DND-41 (cell line): ENCODE measurements at regions not wholly inside any gene's neighbourhood (a gene's known extent, or its start where the extent isn't known, plus 50 kb on each side); places are given as distances from the start of the nearest gene placed in this dataset.

Source experiments
- EZH2 ChIP-seq: IDR thresholded peaks from 3 replicates; pipeline ENCODE4 v1.6.1; 2012; ENCODE audit warnings: borderline replicate concordance, low read depth, mild to moderate bottlenecking, moderate library complexity, low read length, inconsistent platforms; ENCODE audit not compliant: severe bottlenecking
- TF ChIP-seq, protein P1 (sequence below): IDR thresholded peaks from 2 replicates; pipeline ENCODE4 v1.5.1; 2012; ENCODE audit warnings: borderline replicate concordance, low read length, moderate library complexity, mild to moderate bottlenecking; ENCODE audit not compliant: poor library complexity, severe bottlenecking; ENCODE audit errors: extremely low read depth

DNA sequence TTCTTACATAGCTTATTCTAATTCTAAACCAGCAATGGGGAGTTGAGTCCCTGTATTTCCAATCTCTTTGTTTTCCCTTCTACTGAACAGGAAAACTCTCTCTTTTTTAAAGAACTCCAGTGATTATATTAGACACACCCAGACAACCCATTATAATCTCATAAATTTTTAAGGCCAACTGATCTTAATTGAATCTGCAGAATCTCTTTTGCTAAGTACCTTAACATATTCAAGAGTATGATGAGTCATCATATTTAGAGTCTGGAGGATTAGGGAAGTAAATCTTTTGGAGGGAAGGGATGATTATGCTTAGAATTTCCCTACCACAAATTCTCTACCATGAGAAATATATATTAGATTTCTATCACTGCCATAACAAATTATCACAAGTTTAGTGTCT is 705.1 kb downstream of the CENPC start:
- no peak for TF ChIP-seq EZH2
- TF ChIP-seq, protein P1, sequence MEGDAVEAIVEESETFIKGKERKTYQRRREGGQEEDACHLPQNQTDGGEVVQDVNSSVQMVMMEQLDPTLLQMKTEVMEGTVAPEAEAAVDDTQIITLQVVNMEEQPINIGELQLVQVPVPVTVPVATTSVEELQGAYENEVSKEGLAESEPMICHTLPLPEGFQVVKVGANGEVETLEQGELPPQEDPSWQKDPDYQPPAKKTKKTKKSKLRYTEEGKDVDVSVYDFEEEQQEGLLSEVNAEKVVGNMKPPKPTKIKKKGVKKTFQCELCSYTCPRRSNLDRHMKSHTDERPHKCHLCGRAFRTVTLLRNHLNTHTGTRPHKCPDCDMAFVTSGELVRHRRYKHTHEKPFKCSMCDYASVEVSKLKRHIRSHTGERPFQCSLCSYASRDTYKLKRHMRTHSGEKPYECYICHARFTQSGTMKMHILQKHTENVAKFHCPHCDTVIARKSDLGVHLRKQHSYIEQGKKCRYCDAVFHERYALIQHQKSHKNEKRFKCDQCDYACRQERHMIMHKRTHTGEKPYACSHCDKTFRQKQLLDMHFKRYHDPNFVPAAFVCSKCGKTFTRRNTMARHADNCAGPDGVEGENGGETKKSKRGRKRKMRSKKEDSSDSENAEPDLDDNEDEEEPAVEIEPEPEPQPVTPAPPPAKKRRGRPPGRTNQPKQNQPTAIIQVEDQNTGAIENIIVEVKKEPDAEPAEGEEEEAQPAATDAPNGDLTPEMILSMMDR: no peak
